Breast epithelium (tissue), 3 donors: ENCODE measurements at regions not wholly inside any gene's neighbourhood (a gene's known extent, or its start where the extent isn't known, plus 50 kb on each side); places are given as distances from the start of the nearest gene placed in this dataset.

Experiments
- POLR2A ChIP-seq: fragments of 450-650 bp; IDR thresholded peaks from one replicate; pipeline ENCODE4 v1.6.1; 2016; ENCODE audit warnings: antibody characterized with exemption, mild to moderate bottlenecking, moderate library complexity
- TF ChIP-seq, protein P1 (sequence below), 3 donors: fragments of 450-650 bp; IDR thresholded peaks; one replicate each; pipeline ENCODE4 v1.5.1; 2016 to 2017; ENCODE audit warnings: antibody characterized with exemption in 3 of 3, mild to moderate bottlenecking in 3 of 3, moderate library complexity in 3 of 3

DNA sequence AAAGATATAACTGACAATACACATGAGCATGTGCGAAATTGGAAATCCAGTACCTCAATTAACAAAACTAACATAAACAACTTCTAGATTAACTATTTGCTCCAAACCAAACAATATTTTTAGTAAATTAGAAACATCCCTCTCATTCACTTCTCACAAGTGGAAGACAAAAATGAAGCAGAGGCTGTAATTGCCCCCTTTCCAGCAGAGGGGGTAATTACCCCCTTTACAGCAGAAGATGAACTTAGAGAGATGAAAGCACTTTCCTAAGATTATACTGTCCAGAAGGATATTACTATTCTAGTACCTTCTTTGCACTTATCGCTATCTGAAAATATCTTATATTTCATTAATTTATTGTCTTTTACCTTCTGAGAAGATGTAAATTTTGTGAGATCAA lies 1025.2 kb downstream of the FSCB start:
- TF ChIP-seq, protein P1, sequence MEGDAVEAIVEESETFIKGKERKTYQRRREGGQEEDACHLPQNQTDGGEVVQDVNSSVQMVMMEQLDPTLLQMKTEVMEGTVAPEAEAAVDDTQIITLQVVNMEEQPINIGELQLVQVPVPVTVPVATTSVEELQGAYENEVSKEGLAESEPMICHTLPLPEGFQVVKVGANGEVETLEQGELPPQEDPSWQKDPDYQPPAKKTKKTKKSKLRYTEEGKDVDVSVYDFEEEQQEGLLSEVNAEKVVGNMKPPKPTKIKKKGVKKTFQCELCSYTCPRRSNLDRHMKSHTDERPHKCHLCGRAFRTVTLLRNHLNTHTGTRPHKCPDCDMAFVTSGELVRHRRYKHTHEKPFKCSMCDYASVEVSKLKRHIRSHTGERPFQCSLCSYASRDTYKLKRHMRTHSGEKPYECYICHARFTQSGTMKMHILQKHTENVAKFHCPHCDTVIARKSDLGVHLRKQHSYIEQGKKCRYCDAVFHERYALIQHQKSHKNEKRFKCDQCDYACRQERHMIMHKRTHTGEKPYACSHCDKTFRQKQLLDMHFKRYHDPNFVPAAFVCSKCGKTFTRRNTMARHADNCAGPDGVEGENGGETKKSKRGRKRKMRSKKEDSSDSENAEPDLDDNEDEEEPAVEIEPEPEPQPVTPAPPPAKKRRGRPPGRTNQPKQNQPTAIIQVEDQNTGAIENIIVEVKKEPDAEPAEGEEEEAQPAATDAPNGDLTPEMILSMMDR (IDR thresholded peaks at IDR 0.05): no peak
- TF ChIP-seq POLR2A: no peak
